GM23338 (cell line): ENCODE measurements at regions not wholly inside any gene's neighbourhood (a gene's known extent, or its start where the extent isn't known, plus 50 kb on each side); places are given as distances from the start of the nearest gene placed in this dataset.

ENCODE experiments used
- ATAC-seq: fragments of 200-7000 bp; cut with Tn5 transposase; 3 replicates; pipeline ENCODE4 v1.9.1; 2020
- DNase-seq: peaks from one replicate; pipeline ENCODE4 v3.0.0-alpha.2; 2015; ENCODE audit warnings: low spot score
- H2AFZ ChIP-seq: fragments of 200-600 bp; sonication (generic); 2 replicates; pipeline ENCODE4 v1.8.0; 2016; ENCODE audit warnings: antibody characterized with exemption, mild to moderate bottlenecking, moderate library complexity
- H3F3A ChIP-seq: fragments of 200-600 bp; sonication (generic); replicated peaks from 2 replicates; pipeline ENCODE4 v1.8.0; 2017; ENCODE audit warnings: antibody characterized with exemption, mixed run types, low read depth
- H3K27ac ChIP-seq: fragments of 200-600 bp; sonication (generic); 2 replicates; pipeline ENCODE4 v1.6.1; 2016; ENCODE audit warnings: low read depth
- H3K27me3 ChIP-seq: fragments of 200-600 bp; sonication (generic); 2 replicates; pipeline ENCODE4 v1.8.0; 2016; ENCODE audit warnings: mild to moderate bottlenecking, mixed run types, moderate library complexity; ENCODE audit not compliant: insufficient read depth
- H3K36me3 ChIP-seq: fragments of 200-600 bp; sonication (generic); 2 replicates; pipeline ENCODE4 v1.8.0; 2016; ENCODE audit warnings: mild to moderate bottlenecking; ENCODE audit not compliant: insufficient read depth
- H3K4me1 ChIP-seq: fragments of 200-600 bp; sonication (generic); 2 replicates; pipeline ENCODE4 v1.8.0; 2016; ENCODE audit warnings: mild to moderate bottlenecking, moderate library complexity; ENCODE audit not compliant: insufficient read depth
- H3K4me2 ChIP-seq: fragments of 200-600 bp; sonication (generic); 2 replicates; pipeline ENCODE4 v1.7.1; 2017; ENCODE audit warnings: mixed run types
- H3K4me3 ChIP-seq: fragments of 200-600 bp; sonication (generic); 2 replicates; pipeline ENCODE4 v1.6.1; 2016; ENCODE audit warnings: mixed run types
- H3K79me2 ChIP-seq: fragments of 200-600 bp; sonication (generic); replicated peaks from 2 replicates; pipeline ENCODE4 v1.8.0; 2017; ENCODE audit warnings: mild to moderate bottlenecking; ENCODE audit not compliant: insufficient read depth
- H3K9me2 ChIP-seq: fragments of 200-600 bp; sonication (generic); 2 replicates; pipeline ENCODE4 v1.8.0; 2017; ENCODE audit not compliant: insufficient read depth
- H4K20me1 ChIP-seq: fragments of 200-600 bp; sonication (generic); replicated peaks from 2 replicates; pipeline ENCODE4 v1.8.0; 2017; ENCODE audit warnings: mild to moderate bottlenecking; ENCODE audit not compliant: insufficient read depth
- H3K27ac Mint-ChIP-seq: 2 replicates; pipeline ENCODE4 v1.8.0; 2020; ENCODE audit warnings: inconsistent platforms, mild to moderate bottlenecking, moderate library complexity, mixed read lengths
- H3K27me3 Mint-ChIP-seq: 3 replicates; pipeline ENCODE4 v1.8.0; 2022; ENCODE audit warnings: low read depth, mild to moderate bottlenecking, moderate library complexity, mixed read lengths, inconsistent platforms; ENCODE audit not compliant: insufficient read depth, poor library complexity
- H3K36me3 Mint-ChIP-seq: 3 replicates; pipeline ENCODE4 v1.8.0; 2021; ENCODE audit warnings: low read depth, mild to moderate bottlenecking, inconsistent platforms, moderate library complexity, mixed read lengths
- H3K4me1 Mint-ChIP-seq: 3 replicates; pipeline ENCODE4 v1.8.0; 2020; ENCODE audit warnings: mild to moderate bottlenecking, inconsistent platforms, mixed read lengths
- H3K4me3 Mint-ChIP-seq: 3 replicates; pipeline ENCODE4 v1.8.0; 2021; ENCODE audit warnings: moderate library complexity, mild to moderate bottlenecking, inconsistent platforms, mixed read lengths
- H3K9me3 Mint-ChIP-seq: 3 replicates; pipeline ENCODE4 v1.8.0; 2020; ENCODE audit warnings: moderate library complexity, mild to moderate bottlenecking, inconsistent platforms, mixed read lengths
- CREB1 ChIP-seq: fragments of 250-450 bp; sonication (Bioruptor Pico); IDR thresholded peaks from 2 replicates; pipeline ENCODE4 v1.5.0; 2020; ENCODE audit warnings: low read depth, mild to moderate bottlenecking, moderate library complexity
- JUNB ChIP-seq: IDR thresholded peaks from one replicate; pipeline ENCODE4 v1.6.1; 2016; ENCODE audit warnings: antibody characterized with exemption; ENCODE audit not compliant: unreplicated experiment
- ZNF462 ChIP-seq: fragments of 250-450 bp; sonication (Bioruptor Pico); IDR thresholded peaks from 2 replicates; pipeline ENCODE4 v1.5.0; 2020; ENCODE audit warnings: mild to moderate bottlenecking, moderate library complexity

GRCh38 chr7:91412298-91412697 is 148.1 kb downstream of the FZD1 start:
- Mint-ChIP-seq H3K9me3 (no peaks in the 10 kb centered on the region), H3K4me3 (no peak overlapping the region), H3K36me3 (no peaks in the 10 kb centered on the region), H3K4me1 (peaks cover 15% of the 10 kb centered on the region; the same call in 2 of the 3 replicates), H3K27me3 (no peaks in the 10 kb centered on the region), H3K27ac (no peak overlapping the region)
- H3K79me2 ChIP-seq = no peaks in the 10 kb centered on the region
- TF ChIP-seq ZNF462 = no peak
- H2AFZ ChIP-seq = no peak overlapping the region
- no peaks in the 10 kb centered on the region for H3K27me3 ChIP-seq
- H4K20me1 ChIP-seq = no peaks in the 10 kb centered on the region
- H3K36me3 ChIP-seq = no peaks in the 10 kb centered on the region
- H3K4me1 ChIP-seq = no peaks in the 10 kb centered on the region
- H3K27ac ChIP-seq = no peak overlapping the region
- no peaks in the 10 kb centered on the region for H3F3A ChIP-seq
- no peak for ATAC-seq
- no peak for DNase-seq
- no peak overlapping the region for H3K4me3 ChIP-seq
- H3K4me2 ChIP-seq = no peak overlapping the region
- 0 out of 2 replicates have a peak, but pooled peaks cover 5% of the 10 kb centered on the region for H3K9me2 ChIP-seq

- 0 out of 2 replicates have a peak, but pooled peaks cover 5% of the 10 kb centered on the region for H3K9me2 ChIP-seq
- Mint-ChIP-seq H3K36me3 (no peaks in the 10 kb centered on the region), H3K4me3 (no peak overlapping the region), H3K4me1 (peaks cover 10% of the 10 kb centered on the region; the same call in 2 of the 3 replicates), H3K27me3 (no peaks in the 10 kb centered on the region), H3K9me3 (no peaks in the 10 kb centered on the region), H3K27ac (no peak overlapping the region)
- no peak overlapping the region for H3K4me3 ChIP-seq
- ATAC-seq (no peak), DNase-seq (no peak)
- H3F3A ChIP-seq = no peaks in the 10 kb centered on the region
- no peaks in the 10 kb centered on the region for H4K20me1 ChIP-seq
- H3K79me2 ChIP-seq = no peaks in the 10 kb centered on the region
- no peaks in the 10 kb centered on the region; the same call in 1 of the 2 replicates for H3K4me1 ChIP-seq
- no peak overlapping the region for H3K4me2 ChIP-seq
- H3K36me3 ChIP-seq = no peaks in the 10 kb centered on the region
- H2AFZ ChIP-seq = no peak overlapping the region
- no peaks in the 10 kb centered on the region for H3K27me3 ChIP-seq
- H3K27ac ChIP-seq = no peak overlapping the region
- TF ChIP-seq CREB1 (CRISPR knock-in tag) = no peak
- no peak for TF ChIP-seq JUNB
- TF ChIP-seq ZNF462 = no peak
These were observed 150.5 kb downstream of the FZD1 start for GRCh38 chr7:91414734-91415133.
